HepG2 (cell line): ENCODE measurements at regions not wholly inside any gene's neighbourhood (a gene's known extent, or its start where the extent isn't known, plus 50 kb on each side); places are given as distances from the start of the nearest gene placed in this dataset.

Experiments used
- ATAC-seq: fragments of 200-7000 bp; cut with Tn5 transposase; 3 replicates; pipeline ENCODE4 v1.9.1; 2020; ENCODE audit warnings: mild to moderate bottlenecking, moderate library complexity
- BruUV-seq: library from RNA; stranded (reverse); fragments of 400-500 nt; replicated peaks from 2 replicates; lab custom pipeline; 2021; lab: Mats Ljungman, UMichigan
- CTCF ChIA-PET: fragments of 300-600 bp; formaldehyde crosslinking; extraction: SDS; loops from one replicate; lab custom pipeline; 2021; ENCODE audit warnings: low total read pairs, inconsistent platforms, low intra/inter-chr PET ratio; lab: Yijun Ruan, JAX
- POLR2A ChIA-PET: fragments of 350-600 bp; sonication (Branson Sonifier 250); formaldehyde crosslinking; loops from one replicate; lab custom pipeline; 2020; ENCODE audit warnings: antibody characterized with exemption, inconsistent platforms; lab: Yijun Ruan, JAX
- DNase-seq: peaks from one replicate; pipeline ENCODE4 v3.0.0-alpha.2; 2015; ENCODE audit warnings: low spot score
- FAIRE-seq: peaks from 3 replicates; lab custom pipeline; 2011; peaks lifted over from hg19 to GRCh38; lab: Jason Lieb, UNC
- H2AFZ ChIP-seq: one replicate; pipeline ENCODE4 v1.6.1; 2011; ENCODE audit warnings: low read length, inconsistent platforms
- H3K27ac ChIP-seq: fragments of 300-600 bp; 3 replicates; pipeline ENCODE4 v1.8.0; 2011; ENCODE audit warnings: mixed run types, mild to moderate bottlenecking, mixed read lengths, low read length, inconsistent platforms; ENCODE audit not compliant: insufficient read depth; ENCODE audit errors: extremely low read length
- H3K27me3 ChIP-seq, 2 experiments: fragments of 200-600 bp in 1 of 2; 2 replicates in 1 of 2; 3 replicates in 1 of 2; pipeline versions ENCODE4 v1.6.0 to v1.8.0; 2011; ENCODE audit warnings: low read length in 2 of 2, mild to moderate bottlenecking in 2 of 2, moderate library complexity in 2 of 2, inconsistent platforms in 1 of 2; ENCODE audit not compliant: insufficient read depth in 2 of 2, control insufficient read depth in 1 of 2
- H3K36me3 ChIP-seq, 2 experiments: fragments of 200-600 bp in 1 of 2; replicated peaks in 1 of 2; 2 replicates in 1 of 2; 3 replicates in 1 of 2; pipeline versions ENCODE4 v1.5.1 to v1.8.0; 2011; ENCODE audit warnings: low read length in 2 of 2, inconsistent platforms in 1 of 2; ENCODE audit not compliant: insufficient read depth in 2 of 2, control insufficient read depth in 1 of 2
- H3K4me1 ChIP-seq: 2 replicates; pipeline ENCODE4 v1.5.1; 2012; ENCODE audit warnings: low read length, inconsistent platforms; ENCODE audit not compliant: insufficient read depth
- H3K4me2 ChIP-seq: 2 replicates; pipeline ENCODE4 v1.6.0; 2011; ENCODE audit warnings: low read depth, low read length, inconsistent platforms
- H3K4me3 ChIP-seq, 3 experiments: fragments of 200-600 bp in 1 of 3; sonication (generic), shearing (Covaris generic) in 1 of 3; replicated peaks in 1 of 3; 2 replicates each; pipeline ENCODE4 v1.5.1; 2011 to 2016; ENCODE audit warnings: low read length in 3 of 3, inconsistent platforms in 2 of 3, low read depth in 2 of 3, mild to moderate bottlenecking in 2 of 3, control low read depth in 1 of 3, mixed read lengths in 1 of 3; ENCODE audit not compliant: insufficient read depth in 1 of 3
- H3K79me2 ChIP-seq: one replicate; pipeline ENCODE4 v1.6.1; 2011; ENCODE audit warnings: low read length, inconsistent platforms; ENCODE audit not compliant: insufficient read depth
- H3K9ac ChIP-seq: 2 replicates; pipeline ENCODE4 v1.6.0; 2011; ENCODE audit warnings: mild to moderate bottlenecking, low read depth, low read length, inconsistent platforms; ENCODE audit not compliant: insufficient read depth
- H3K9me3 ChIP-seq: 2 replicates; pipeline ENCODE4 v1.5.1; 2012; ENCODE audit warnings: mild to moderate bottlenecking, low read length
- H4K20me1 ChIP-seq: 2 replicates; pipeline ENCODE4 v1.6.0; 2011; ENCODE audit warnings: inconsistent platforms, mild to moderate bottlenecking, low read length, moderate library complexity; ENCODE audit not compliant: insufficient read depth
- FOXA1 ChIP-seq, 2 experiments: fragments of 450-650 bp in 1 of 2; sonication (generic) in 1 of 2; formaldehyde crosslinking in 1 of 2; IDR thresholded peaks; 2 replicates each; pipeline versions ENCODE4 v1.4.0 to v1.6.1; 2016 to 2020; ENCODE audit warnings: missing genetic modification reagents in 1 of 2
- HOXA9 ChIP-seq: sonication (generic); formaldehyde crosslinking; IDR thresholded peaks from 2 replicates; pipeline ENCODE4 v1.8.1; 2022; ENCODE audit warnings: missing genetic modification reagents, mild to moderate bottlenecking, moderate library complexity, borderline replicate concordance
- IKZF4 ChIP-seq: sonication (generic); formaldehyde crosslinking; IDR thresholded peaks from 2 replicates; pipeline ENCODE4 v1.5.1; 2020; ENCODE audit warnings: borderline replicate concordance, mild to moderate bottlenecking, low read depth, missing genetic modification reagents; ENCODE audit errors: not compliant biosample characterization
- KLF11 ChIP-seq: IDR thresholded peaks from 2 replicates; pipeline ENCODE4 v1.6.1; 2016; ENCODE audit warnings: missing compliant biosample characterization
- MED1 ChIP-seq: sonication (generic); formaldehyde crosslinking; IDR thresholded peaks from 2 replicates; pipeline ENCODE4 v1.4.0; 2020; ENCODE audit warnings: missing genetic modification reagents
- MEIS2 ChIP-seq: sonication (generic); formaldehyde crosslinking; IDR thresholded peaks from 2 replicates; pipeline ENCODE4 v1.9.0; 2021; ENCODE audit warnings: mild to moderate bottlenecking, missing genetic modification reagents
- PRPF4 ChIP-seq: fragments of 200-400 bp; formaldehyde crosslinking; IDR thresholded peaks from 2 replicates; pipeline ENCODE4 v1.6.1; 2016; ENCODE audit warnings: low read length, low read depth; ENCODE audit not compliant: poor library complexity, severe bottlenecking
- RXRB ChIP-seq: IDR thresholded peaks from 2 replicates; pipeline ENCODE4 v1.6.1; 2016; ENCODE audit warnings: borderline replicate concordance, missing genetic modification reagents, missing compliant biosample characterization
- SOX5 ChIP-seq: IDR thresholded peaks from 2 replicates; pipeline ENCODE4 v1.6.1; 2016; ENCODE audit warnings: borderline replicate concordance
- YEATS2 ChIP-seq: sonication (generic); formaldehyde crosslinking; IDR thresholded peaks from 2 replicates; pipeline ENCODE4 v1.4.0; 2020; ENCODE audit warnings: missing genetic modification reagents, borderline replicate concordance
- ZFP90 ChIP-seq: sonication (generic); formaldehyde crosslinking; IDR thresholded peaks from 2 replicates; pipeline ENCODE4 v1.8.0; 2022; ENCODE audit warnings: missing genetic modification reagents, mild to moderate bottlenecking, inconsistent platforms, borderline replicate concordance
- WGBS: methylation state at CpG from one replicate; pipeline ENCODE4 v1.1.6; 2017; ENCODE audit warnings: low lambda C conversion rate; 5-methylcytosine and 5-hydroxymethylcytosine counted together
- in situ Hi-C: cut with HindIII; loops from 2 replicates; pipeline ENCODE4 v1.10.0; 2017; ENCODE audit warnings: low pct_unique_long_range_greater_than_20kb; ENCODE audit not compliant: extremely low pct_ligation_motif_present
- intact Hi-C: fragments of 100-400 bp; cut with micrococcal nuclease; formaldehyde crosslinking; loops from one replicate; pipeline ENCODE4 v1.10.0; 2022; ENCODE audit not compliant: unreplicated experiment
- TF ChIP-seq, protein P1 (sequence below): sonication (generic); formaldehyde crosslinking; IDR thresholded peaks from 2 replicates; pipeline ENCODE4 v1.8.1; 2023; ENCODE audit warnings: missing genetic modification reagents, inconsistent platforms, borderline replicate concordance
- TF ChIP-seq, protein P2 (sequence below): IDR thresholded peaks from 2 replicates; pipeline ENCODE4 v1.6.1; 2016; ENCODE audit warnings: mild to moderate bottlenecking, missing biosample characterization, missing genetic modification reagents
- TF ChIP-seq, protein P3 (sequence below), 2 experiments: fragments of 450-650 bp in 1 of 2; sonication (generic) in 1 of 2; formaldehyde crosslinking in 1 of 2; IDR thresholded peaks; 2 replicates each; pipeline versions ENCODE4 v1.6.1 to v1.8.0; 2016 to 2022; ENCODE audit warnings: antibody characterized with exemption in 1 of 2, mild to moderate bottlenecking in 1 of 2, missing genetic modification reagents in 1 of 2

DNA sequence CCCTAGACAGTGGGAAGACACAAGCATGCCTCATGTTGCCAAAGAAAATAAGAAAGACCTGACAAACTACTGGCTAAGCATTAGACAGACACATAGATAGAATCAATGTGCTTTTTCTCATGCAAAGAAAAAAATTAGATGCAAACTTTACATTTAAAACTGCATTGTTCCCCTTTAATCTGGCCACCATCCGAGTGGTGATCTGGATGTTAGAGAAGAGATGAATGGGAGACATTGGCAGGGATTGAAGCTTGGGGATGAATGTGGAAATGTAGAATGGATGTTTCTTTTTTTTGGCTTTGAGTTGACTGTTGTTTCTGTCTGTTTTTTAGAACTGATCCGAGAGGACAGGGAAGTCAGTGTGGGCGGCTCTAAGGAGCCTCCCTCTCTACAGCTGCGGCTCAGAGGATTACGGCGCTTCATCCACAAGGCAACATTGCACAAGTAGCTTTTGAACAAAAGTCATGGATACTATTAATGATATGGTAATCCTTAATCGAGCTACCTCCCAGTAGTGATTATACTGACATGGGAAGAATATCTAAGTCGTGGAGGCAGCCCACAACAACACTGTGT is 53.0 kb downstream of the HELT start:
- Histone ChIP-seq H3K27ac (no peak overlapping the region), H3K36me3 (no peaks in the 10 kb centered on the region), H3K4me2 (no peak overlapping the region), H3K27me3 (0 out of 5 replicates have a peak, but pooled peaks cover 0 to 10% of the 10 kb centered on the region in 2 experiments), H2AFZ (no peak overlapping the region), H4K20me1 (no peaks in the 10 kb centered on the region), H3K9me3 (no peaks in the 10 kb centered on the region), H3K9ac (no peak overlapping the region), H3K4me1 (no peaks in the 10 kb centered on the region), H3K4me3 (no peak overlapping the region), H3K79me2 (no peaks in the 10 kb centered on the region)
- DNase-seq (no peak), ATAC-seq (no peak), FAIRE-seq (no peak)
- BruUV-seq = no TSS peak
- POLR2A ChIA-PET = no interaction called here
- in situ Hi-C loops (no loop called here), intact Hi-C loops (loop anchor here (10.0 kb wide), 1 partner anchor 127 kb away; no protein-coding TSS in a partner anchor)
- 31% methylated on average over 7 of the region's 8 CpGs for WGBS
- CTCF ChIA-PET = no interaction called here
- TF ChIP-seq HOXA9 (CRISPR knock-in tag) = no peak
- TF ChIP-seq, protein P1, sequence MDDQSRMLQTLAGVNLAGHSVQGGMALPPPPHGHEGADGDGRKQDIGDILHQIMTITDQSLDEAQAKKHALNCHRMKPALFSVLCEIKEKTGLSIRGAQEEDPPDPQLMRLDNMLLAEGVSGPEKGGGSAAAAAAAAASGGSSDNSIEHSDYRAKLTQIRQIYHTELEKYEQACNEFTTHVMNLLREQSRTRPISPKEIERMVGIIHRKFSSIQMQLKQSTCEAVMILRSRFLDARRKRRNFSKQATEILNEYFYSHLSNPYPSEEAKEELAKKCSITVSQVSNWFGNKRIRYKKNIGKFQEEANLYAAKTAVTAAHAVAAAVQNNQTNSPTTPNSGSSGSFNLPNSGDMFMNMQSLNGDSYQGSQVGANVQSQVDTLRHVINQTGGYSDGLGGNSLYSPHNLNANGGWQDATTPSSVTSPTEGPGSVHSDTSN (CRISPR knock-in tag) = no peak
- no peak for TF ChIP-seq FOXA1 (IDR thresholded peaks at IDR 0.05)
- TF ChIP-seq FOXA1 (CRISPR knock-in tag; IDR thresholded peaks at IDR 0.05) = no peak
- no peak for TF ChIP-seq KLF11 (CRISPR knock-in tag)
- TF ChIP-seq PRPF4 = no peak
- TF ChIP-seq MED1 (CRISPR knock-in tag) = no peak
- no peak for TF ChIP-seq IKZF4 (CRISPR knock-in tag)
- TF ChIP-seq MEIS2 = no peak
- no peak for TF ChIP-seq RXRB
- TF ChIP-seq, protein P2, sequence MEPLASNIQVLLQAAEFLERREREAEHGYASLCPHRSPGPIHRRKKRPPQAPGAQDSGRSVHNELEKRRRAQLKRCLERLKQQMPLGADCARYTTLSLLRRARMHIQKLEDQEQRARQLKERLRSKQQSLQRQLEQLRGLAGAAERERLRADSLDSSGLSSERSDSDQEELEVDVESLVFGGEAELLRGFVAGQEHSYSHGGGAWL (CRISPR knock-in tag) = no peak
- TF ChIP-seq, protein P3, sequence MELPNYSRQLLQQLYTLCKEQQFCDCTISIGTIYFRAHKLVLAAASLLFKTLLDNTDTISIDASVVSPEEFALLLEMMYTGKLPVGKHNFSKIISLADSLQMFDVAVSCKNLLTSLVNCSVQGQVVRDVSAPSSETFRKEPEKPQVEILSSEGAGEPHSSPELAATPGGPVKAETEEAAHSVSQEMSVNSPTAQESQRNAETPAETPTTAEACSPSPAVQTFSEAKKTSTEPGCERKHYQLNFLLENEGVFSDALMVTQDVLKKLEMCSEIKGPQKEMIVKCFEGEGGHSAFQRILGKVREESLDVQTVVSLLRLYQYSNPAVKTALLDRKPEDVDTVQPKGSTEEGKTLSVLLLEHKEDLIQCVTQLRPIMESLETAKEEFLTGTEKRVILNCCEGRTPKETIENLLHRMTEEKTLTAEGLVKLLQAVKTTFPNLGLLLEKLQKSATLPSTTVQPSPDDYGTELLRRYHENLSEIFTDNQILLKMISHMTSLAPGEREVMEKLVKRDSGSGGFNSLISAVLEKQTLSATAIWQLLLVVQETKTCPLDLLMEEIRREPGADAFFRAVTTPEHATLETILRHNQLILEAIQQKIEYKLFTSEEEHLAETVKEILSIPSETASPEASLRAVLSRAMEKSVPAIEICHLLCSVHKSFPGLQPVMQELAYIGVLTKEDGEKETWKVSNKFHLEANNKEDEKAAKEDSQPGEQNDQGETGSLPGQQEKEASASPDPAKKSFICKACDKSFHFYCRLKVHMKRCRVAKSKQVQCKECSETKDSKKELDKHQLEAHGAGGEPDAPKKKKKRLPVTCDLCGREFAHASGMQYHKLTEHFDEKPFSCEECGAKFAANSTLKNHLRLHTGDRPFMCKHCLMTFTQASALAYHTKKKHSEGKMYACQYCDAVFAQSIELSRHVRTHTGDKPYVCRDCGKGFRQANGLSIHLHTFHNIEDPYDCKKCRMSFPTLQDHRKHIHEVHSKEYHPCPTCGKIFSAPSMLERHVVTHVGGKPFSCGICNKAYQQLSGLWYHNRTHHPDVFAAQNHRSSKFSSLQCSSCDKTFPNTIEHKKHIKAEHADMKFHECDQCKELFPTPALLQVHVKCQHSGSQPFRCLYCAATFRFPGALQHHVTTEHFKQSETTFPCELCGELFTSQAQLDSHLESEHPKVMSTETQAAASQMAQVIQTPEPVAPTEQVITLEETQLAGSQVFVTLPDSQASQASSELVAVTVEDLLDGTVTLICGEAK (IDR thresholded peaks at IDR 0.05) = no peak
- TF ChIP-seq, protein P3 (CRISPR knock-in tag; IDR thresholded peaks at IDR 0.05) = no peak
- no peak for TF ChIP-seq SOX5 (CRISPR knock-in tag)
- no peak for TF ChIP-seq YEATS2 (CRISPR knock-in tag)
- no peak for TF ChIP-seq ZFP90 (CRISPR knock-in tag)
